H1 (cell line): ENCODE measurements at regions not wholly inside any gene's neighbourhood (a gene's known extent, or its start where the extent isn't known, plus 50 kb on each side); places are given as distances from the start of the nearest gene placed in this dataset.
A peak's percentile ranks its signal among the peaks of the same experiment; 100 is the strongest.

Experiments
- CTCF ChIA-PET: fragments of 300-600 bp; sonication (Branson Sonifier 250); formaldehyde crosslinking; loops from one replicate; lab custom pipeline; 2021; ENCODE audit not compliant: partially characterized antibody; lab: Charles Lee
- POLR2A ChIA-PET: fragments of 300-600 bp; sonication (Branson Sonifier 250); formaldehyde crosslinking; loops from one replicate; lab custom pipeline; 2021; ENCODE audit warnings: inconsistent platforms; ENCODE audit not compliant: partially characterized antibody; lab: Charles Lee
- DNase-seq, 2 experiments: peaks; one replicate each; pipeline versions ENCODE4 v3.0.0 to v3.0.0-alpha.2; 2010 to 2022; ENCODE audit warnings: low spot score in 2 of 2, low read depth in 1 of 2, mixed read lengths in 1 of 2
- FAIRE-seq: peaks from 2 replicates; lab custom pipeline; 2011; peaks lifted over from hg19 to GRCh38; lab: Jason Lieb, UNC
- H2AFZ ChIP-seq: 2 replicates; pipeline ENCODE4 v1.8.1; 2012; ENCODE audit warnings: low read length, inconsistent platforms
- H2AK5ac ChIP-seq: 2 replicates; pipeline ENCODE4 v1.6.1; 2013; ENCODE audit warnings: low read depth, low read length
- H2BK120ac ChIP-seq: replicated peaks from 2 replicates; pipeline ENCODE3; 2013; ENCODE audit warnings: low read depth, low read length, inconsistent platforms
- H2BK12ac ChIP-seq: 2 replicates; pipeline ENCODE4 v1.6.1; 2013; ENCODE audit warnings: low read depth, low read length
- H2BK15ac ChIP-seq: 2 replicates; pipeline ENCODE4 v1.6.1; 2013; ENCODE audit warnings: low read length
- H2BK20ac ChIP-seq: 2 replicates; pipeline ENCODE4 v1.6.1; 2013; ENCODE audit warnings: low read length
- H2BK5ac ChIP-seq: 2 replicates; pipeline ENCODE4 v1.6.1; 2013; ENCODE audit warnings: low read depth, low read length
- H3K14ac ChIP-seq: 2 replicates; pipeline ENCODE4 v1.6.1; 2013; ENCODE audit warnings: inconsistent platforms; ENCODE audit not compliant: insufficient read length
- H3K18ac ChIP-seq: 2 replicates; pipeline ENCODE4 v1.6.1; 2013; ENCODE audit warnings: low read length; ENCODE audit errors: extremely low read depth
- H3K23ac ChIP-seq: 2 replicates; pipeline ENCODE4 v1.6.1; 2013; ENCODE audit warnings: inconsistent platforms; ENCODE audit not compliant: insufficient read length
- H3K23me2 ChIP-seq: 2 replicates; pipeline ENCODE4 v1.6.1; 2013; ENCODE audit warnings: low read depth, low read length
- H3K27ac ChIP-seq: 2 replicates; pipeline ENCODE4 v1.6.1; 2011; ENCODE audit warnings: low read depth, low read length, inconsistent platforms
- H3K27me3 ChIP-seq, 4 experiments: replicated peaks in 1 of 4; 1 replicate in 1 of 4; 2 replicates in 3 of 4; pipeline versions ENCODE4 v1.6.1 to v1.8.1; 2011 to 2013; ENCODE audit warnings: low read length in 3 of 4, mild to moderate bottlenecking in 3 of 4, inconsistent platforms in 2 of 4, mixed read lengths in 2 of 4, moderate library complexity in 1 of 4; ENCODE audit not compliant: control insufficient read depth in 3 of 4, insufficient read depth in 3 of 4; ENCODE audit errors: extremely low read depth in 1 of 4
- H3K36me3 ChIP-seq, 4 experiments: 2 replicates each; pipeline versions ENCODE4 v1.6.1 to v1.8.1; 2011 to 2013; ENCODE audit warnings: mild to moderate bottlenecking in 4 of 4, low read length in 3 of 4, moderate library complexity in 2 of 4, control low read depth in 1 of 4, inconsistent platforms in 1 of 4; ENCODE audit not compliant: insufficient read depth in 4 of 4, control insufficient read depth in 2 of 4
- H3K4ac ChIP-seq: replicated peaks from 2 replicates; pipeline ENCODE3; 2013; ENCODE audit warnings: low read length, low read depth, mixed read lengths, inconsistent platforms; ENCODE audit not compliant: insufficient read length
- H3K4me1 ChIP-seq, 4 experiments: replicated peaks in 1 of 4; 1 replicate in 1 of 4; 2 replicates in 3 of 4; pipeline versions ENCODE4 v1.6.1 to v1.8.1; 2011 to 2013; ENCODE audit warnings: low read length in 3 of 4, inconsistent platforms in 2 of 4, mixed read lengths in 1 of 4; ENCODE audit not compliant: insufficient read depth in 4 of 4, control insufficient read depth in 3 of 4
- H3K4me2 ChIP-seq, 2 experiments: 2 replicates each; pipeline versions ENCODE4 v1.6.1 to v1.8.1; 2011 to 2013; ENCODE audit warnings: low read depth in 2 of 2, low read length in 2 of 2, control low read depth in 1 of 2, inconsistent platforms in 1 of 2, mild to moderate bottlenecking in 1 of 2; ENCODE audit not compliant: insufficient read depth in 1 of 2
- H3K4me3 ChIP-seq, 4 experiments: fragments of 200-600, 300-600 bp in 1 of 4; sonication (generic), shearing (Covaris generic), sonication (Bioruptor Twin) in 1 of 4; 2 replicates each; pipeline versions ENCODE4 v1.5.1 to v1.8.1; 2011 to 2016; ENCODE audit warnings: low read length in 4 of 4, low read depth in 3 of 4, control low read depth in 2 of 4, inconsistent platforms in 2 of 4, mild to moderate bottlenecking in 2 of 4, mixed read lengths in 1 of 4, moderate library complexity in 1 of 4; ENCODE audit not compliant: insufficient read depth in 2 of 4; ENCODE audit errors: extremely low read depth in 1 of 4
- H3K56ac ChIP-seq: replicated peaks from 2 replicates; pipeline ENCODE3; 2013; ENCODE audit warnings: low read depth, mild to moderate bottlenecking, mixed read lengths, low read length, inconsistent platforms; ENCODE audit not compliant: insufficient read length
- H3K79me1 ChIP-seq: 2 replicates; pipeline ENCODE4 v1.6.1; 2013; ENCODE audit warnings: low read depth, low read length, control low read depth
- H3K79me2 ChIP-seq, 2 experiments: 2 replicates each; pipeline versions ENCODE4 v1.6.1 to v1.8.1; 2012 to 2013; ENCODE audit warnings: low read length in 2 of 2, mild to moderate bottlenecking in 2 of 2, inconsistent platforms in 1 of 2; ENCODE audit not compliant: insufficient read depth in 2 of 2, control insufficient read depth in 1 of 2
- H3K9ac ChIP-seq, 4 experiments: replicated peaks in 1 of 4; 1 replicate in 1 of 4; 2 replicates in 3 of 4; pipeline versions ENCODE4 v1.6.1 to v1.8.1; 2011 to 2013; ENCODE audit warnings: low read depth in 3 of 4, low read length in 3 of 4, control low read depth in 2 of 4, mild to moderate bottlenecking in 2 of 4, moderate library complexity in 2 of 4, inconsistent platforms in 1 of 4; ENCODE audit errors: extremely low read depth in 1 of 4
- H3K9me3 ChIP-seq, 2 experiments: 2 replicates each; pipeline versions ENCODE4 v1.6.1 to v1.8.1; 2012 to 2013; ENCODE audit warnings: mild to moderate bottlenecking in 2 of 2, moderate library complexity in 2 of 2, control low read depth in 1 of 2, inconsistent platforms in 1 of 2, low read depth in 1 of 2, low read length in 1 of 2, mixed read lengths in 1 of 2; ENCODE audit not compliant: insufficient read depth in 2 of 2
- H4K20me1 ChIP-seq, 2 experiments: replicated peaks in 1 of 2; 2 replicates each; pipeline versions ENCODE3 to v1.8.1; 2011 to 2013; ENCODE audit warnings: inconsistent platforms in 2 of 2, low read length in 2 of 2, mild to moderate bottlenecking in 1 of 2; ENCODE audit not compliant: insufficient read depth in 2 of 2, control insufficient read depth in 1 of 2
- H4K5ac ChIP-seq: 2 replicates; pipeline ENCODE4 v1.6.1; 2013; ENCODE audit warnings: low read length, low read depth, mixed read lengths, inconsistent platforms; ENCODE audit not compliant: insufficient read length
- H4K8ac ChIP-seq: 2 replicates; pipeline ENCODE4 v1.8.0; 2013; ENCODE audit warnings: mild to moderate bottlenecking, moderate library complexity, low read length, inconsistent platforms; ENCODE audit not compliant: insufficient read depth; ENCODE audit errors: extremely low read depth
- H4K91ac ChIP-seq: replicated peaks from 2 replicates; pipeline ENCODE3; 2013; ENCODE audit warnings: low read length, mixed read lengths, inconsistent platforms; ENCODE audit not compliant: insufficient read length
- CBX8 ChIP-seq: fragments of 300-800, 300-1000 bp; sonication (generic); IDR thresholded peaks from 2 replicates; pipeline ENCODE4 v1.7.1; 2016; ENCODE audit warnings: low read depth, low read length, borderline replicate concordance
- KDM5A ChIP-seq: fragments of 200-600 bp; IDR thresholded peaks from 2 replicates; pipeline ENCODE4 v1.7.1; 2012; ENCODE audit warnings: mild to moderate bottlenecking, low read length, inconsistent platforms, mixed read lengths
- NANOG ChIP-seq: IDR thresholded peaks from 2 replicates; pipeline ENCODE4 v1.6.1; 2011; ENCODE audit warnings: low read length, low read depth, mild to moderate bottlenecking, inconsistent platforms; ENCODE audit not compliant: insufficient read depth, poor library complexity, severe bottlenecking
- POU5F1 ChIP-seq: IDR thresholded peaks from 2 replicates; pipeline ENCODE4 v1.6.1; 2011; ENCODE audit warnings: low read depth, mild to moderate bottlenecking, low read length, moderate library complexity
- SP4 ChIP-seq: IDR thresholded peaks from 2 replicates; pipeline ENCODE4 v1.6.1; 2012; ENCODE audit warnings: low read length, inconsistent platforms
- WGBS, 2 experiments: shearing (Covaris generic) in 1 of 2; methylation state at CpG; one replicate each; pipeline versions ENCODE4 v1.1.6 to v1.1.7; 2013 to 2015; ENCODE audit warnings: low lambda C conversion rate in 2 of 2, mixed read lengths in 2 of 2, inconsistent platforms in 1 of 2, low coverage in 1 of 2, missing lambda C conversion rate in 1 of 2; ENCODE audit not compliant: insufficient replicate concordance in 2 of 2, insufficient coverage in 1 of 2, insufficient read length in 1 of 2; ENCODE audit errors: extremely low coverage in 1 of 2, missing lambda C conversion rate in 1 of 2; 5-methylcytosine and 5-hydroxymethylcytosine counted together

DNA sequence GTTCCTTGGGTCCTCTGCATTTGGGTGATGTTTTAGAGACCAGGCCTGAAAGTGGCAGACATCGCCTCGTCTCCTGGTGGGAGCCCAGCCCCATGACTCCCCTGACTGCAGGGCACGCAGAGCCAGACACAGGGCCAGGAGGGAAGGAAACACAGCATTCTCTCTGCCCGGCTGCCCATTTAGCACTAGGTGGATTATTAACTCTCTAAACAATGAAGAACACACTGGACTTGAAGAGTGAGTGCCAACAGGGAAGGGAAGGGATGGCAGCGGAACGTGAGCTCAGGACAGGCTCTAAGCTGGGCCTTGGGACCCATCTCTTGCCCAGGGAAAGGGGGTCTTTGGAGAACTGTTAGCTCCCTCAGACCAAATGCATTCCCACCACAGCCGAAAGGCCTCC is 80.4 kb downstream of the TBXT start:
- Histone ChIP-seq H4K5ac (no peak overlapping the region), H3K56ac (no peak overlapping the region), H4K8ac (no peak overlapping the region), H2BK120ac (no peak overlapping the region), H4K20me1 (peaks cover 0 to 3% of the 10 kb centered on the region in 2 experiments), H3K36me3 (no peaks in the 10 kb centered on the region), H3K23me2 (peaks cover 3% of the 10 kb centered on the region; the same call in 1 of the 2 replicates), H3K4me2 (no peak overlapping the region), H3K4me3 (no peak overlapping the region), H2BK15ac (no peak overlapping the region), H3K18ac (no peak overlapping the region), H3K9me3 (no peaks in the 10 kb centered on the region), H2AK5ac (no peak overlapping the region), H3K27me3 (peaks cover 0 to 4% (median 0%) of the 10 kb centered on the region in 4 experiments; a peak in 1 of 7 replicates), H2BK12ac (peak overlapping the region; percentile 55; the same call in 1 of the 2 replicates), H2BK20ac (no peak overlapping the region), H3K27ac (no peak overlapping the region), H3K23ac (no peak overlapping the region), H4K91ac (no peak overlapping the region), H3K4ac (no peak overlapping the region), H3K9ac (no peak overlapping the region), H3K79me2 (no peaks in the 10 kb centered on the region), H2BK5ac (no peak overlapping the region), H2AFZ (0 out of 2 replicates have a peak overlapping the region, but pooled peaks have one; percentile 28), H3K14ac (no peak overlapping the region), H3K4me1 (no peaks in the 10 kb centered on the region), H3K79me1 (no peaks in the 10 kb centered on the region)
- DNase-seq (no peak), FAIRE-seq (no peak)
- CTCF ChIA-PET: interaction anchor here (2.8 to 4.7 kb wide), 3 partner anchors 10 to 18 kb away, joined by 21 to 24 read pairs (median 22); no protein-coding TSS in a partner anchor
- TF ChIP-seq NANOG: no peak
- TF ChIP-seq SP4: no peak
- no peak for TF ChIP-seq POU5F1
- TF ChIP-seq CBX8: no peak
- TF ChIP-seq KDM5A: no peak
- WGBS, 2 experiments: 91% methylated on average over 7 of the region's 7 CpGs; no CpG with 5 or more reads in 1 of the 2 experiments
- POLR2A ChIA-PET: no interaction called here
